CD14-positive monocyte (primary cell): ENCODE measurements at regions not wholly inside any gene's neighbourhood (a gene's known extent, or its start where the extent isn't known, plus 50 kb on each side); places are given as distances from the start of the nearest gene placed in this dataset.

Experiments
- DNase-seq, 3 donors: peaks; one replicate each; pipeline ENCODE4 v3.0.0-alpha.2; 2011 to 2022
- H2AFZ ChIP-seq: 2 replicates; pipeline ENCODE4 v1.6.0; 2012; ENCODE audit warnings: mild to moderate bottlenecking, low read depth, low read length, inconsistent platforms; ENCODE audit not compliant: insufficient read depth, poor library complexity, severe bottlenecking
- H3K27ac ChIP-seq, 2 donors: 1 replicate in 1 of 2; 2 replicates in 1 of 2; pipeline ENCODE4 v1.5.1; 2012 to 2013; ENCODE audit warnings: low read length in 2 of 2, control low read depth in 1 of 2, inconsistent platforms in 1 of 2, low read depth in 1 of 2, mild to moderate bottlenecking in 1 of 2
- H3K27me3 ChIP-seq, 2 donors: one replicate each; pipeline versions ENCODE4 v1.6.0 to v1.6.1; 2011 to 2013; ENCODE audit warnings: low read length in 2 of 2; ENCODE audit not compliant: control insufficient read depth in 2 of 2, insufficient read depth in 2 of 2
- H3K36me3 ChIP-seq, 2 donors: replicated peaks in 1 of 2; 1 replicate in 1 of 2; 2 replicates in 1 of 2; pipeline versions ENCODE4 v1.5.1 to v1.6.1; 2012 to 2013; ENCODE audit warnings: low read length in 2 of 2, control low read depth in 1 of 2, inconsistent platforms in 1 of 2, mild to moderate bottlenecking in 1 of 2; ENCODE audit not compliant: insufficient read depth in 2 of 2, control insufficient read depth in 1 of 2
- H3K4me1 ChIP-seq, 2 donors: 1 replicate in 1 of 2; 2 replicates in 1 of 2; pipeline versions ENCODE4 v1.5.1 to v1.6.1; 2012 to 2013; ENCODE audit warnings: low read length in 2 of 2, control low read depth in 1 of 2, inconsistent platforms in 1 of 2, mild to moderate bottlenecking in 1 of 2, moderate library complexity in 1 of 2; ENCODE audit not compliant: insufficient read depth in 2 of 2, control insufficient read depth in 1 of 2
- H3K4me2 ChIP-seq: replicated peaks from 2 replicates; pipeline ENCODE3; 2012; ENCODE audit warnings: low read length, moderate library complexity, mild to moderate bottlenecking; ENCODE audit not compliant: poor library complexity, severe bottlenecking; ENCODE audit errors: extremely low read depth
- H3K4me3 ChIP-seq, 3 experiments: fragments of 200-600 bp in 1 of 3; sonication (generic) in 1 of 3; replicated peaks in 1 of 3; 1 replicate in 2 of 3; 2 replicates in 1 of 3; pipeline ENCODE4 v1.5.1; 2011 to 2013; ENCODE audit warnings: low read length in 3 of 3, mild to moderate bottlenecking in 3 of 3, control low read depth in 2 of 3, low read depth in 2 of 3, inconsistent platforms in 1 of 3, moderate library complexity in 1 of 3
- H3K79me2 ChIP-seq: 2 replicates; pipeline ENCODE4 v1.6.0; 2012; ENCODE audit warnings: mild to moderate bottlenecking, control low read depth, inconsistent platforms, low read length, moderate library complexity; ENCODE audit not compliant: insufficient read depth
- H3K9ac ChIP-seq: 2 replicates; pipeline ENCODE4 v1.6.0; 2017; ENCODE audit warnings: low read length, mild to moderate bottlenecking; ENCODE audit not compliant: insufficient read depth, poor library complexity, severe bottlenecking
- H3K9me3 ChIP-seq, 2 donors: replicated peaks in 1 of 2; 1 replicate in 1 of 2; 2 replicates in 1 of 2; pipeline versions ENCODE4 v1.5.1 to v1.6.1; 2012 to 2013; ENCODE audit warnings: low read length in 2 of 2, control low read depth in 1 of 2; ENCODE audit not compliant: control insufficient read depth in 1 of 2, insufficient read depth in 1 of 2
- H4K20me1 ChIP-seq: 2 replicates; pipeline ENCODE4 v1.6.0; 2012; ENCODE audit warnings: mild to moderate bottlenecking, low read length, control low read depth, moderate library complexity; ENCODE audit not compliant: insufficient read depth
- H3K27ac Mint-ChIP-seq, 7 donors: one replicate each; pipeline ENCODE4 v1.8.0; 2020; ENCODE audit warnings: mild to moderate bottlenecking in 7 of 7, mixed read lengths in 7 of 7, moderate library complexity in 6 of 7, inconsistent platforms in 2 of 7
- H3K27me3 Mint-ChIP-seq, 3 donors: one replicate each; pipeline ENCODE4 v1.8.0; 2021 to 2022; ENCODE audit warnings: low read depth in 3 of 3, mild to moderate bottlenecking in 3 of 3, mixed read lengths in 3 of 3, moderate library complexity in 3 of 3, inconsistent platforms in 1 of 3
- H3K36me3 Mint-ChIP-seq, 2 donors: one replicate each; pipeline ENCODE4 v1.8.0; 2020; ENCODE audit warnings: mixed read lengths in 2 of 2, inconsistent platforms in 1 of 2, mild to moderate bottlenecking in 1 of 2
- H3K4me1 Mint-ChIP-seq: one replicate; pipeline ENCODE4 v1.8.0; 2020; ENCODE audit warnings: mild to moderate bottlenecking, mixed read lengths
- H3K4me3 Mint-ChIP-seq, 2 donors: one replicate each; pipeline ENCODE4 v1.8.0; 2020; ENCODE audit warnings: mild to moderate bottlenecking in 2 of 2, mixed read lengths in 2 of 2, moderate library complexity in 1 of 2
- H3K9me3 Mint-ChIP-seq, 7 donors: one replicate each; pipeline ENCODE4 v1.8.0; 2020 to 2022; ENCODE audit warnings: mixed read lengths in 7 of 7, mild to moderate bottlenecking in 6 of 7, moderate library complexity in 6 of 7, inconsistent platforms in 2 of 7
- WGBS: methylation state at CpG from one replicate; pipeline ENCODE4 v1.1.5; 2013; ENCODE audit warnings: missing lambda C conversion rate; ENCODE audit not compliant: insufficient coverage; 5-methylcytosine and 5-hydroxymethylcytosine counted together
- intact Hi-C, 2 donors: fragments of 100-400 bp; cut with micrococcal nuclease; formaldehyde crosslinking; loops; one replicate each; pipeline versions ENCODE4 v1.15.0 to v1.15.1; 2023
- TF ChIP-seq, protein P1 (sequence below): fragments of 200-600 bp; IDR thresholded peaks from one replicate; pipeline ENCODE4 v1.8.0; 2022; ENCODE audit warnings: antibody characterized with exemption, mild to moderate bottlenecking

DNA sequence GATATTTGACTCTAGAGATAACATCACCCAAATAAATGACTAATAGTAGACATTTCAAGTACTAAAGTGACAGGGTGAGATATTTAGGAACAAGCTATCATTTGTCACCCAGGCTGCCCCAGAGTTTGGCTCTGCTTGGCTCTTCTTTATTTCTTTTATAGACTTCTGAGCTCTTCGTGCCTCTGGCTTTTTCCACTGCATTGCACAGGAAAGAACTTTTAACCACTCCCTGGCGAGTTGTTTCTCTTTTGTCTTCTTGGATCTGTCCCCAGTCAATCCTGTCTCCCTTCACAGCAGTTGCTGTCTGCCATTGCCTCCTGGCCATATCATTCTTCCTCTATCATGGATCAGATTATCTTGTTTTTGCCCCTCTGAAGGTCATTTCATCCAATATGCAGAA, 339.2 kb upstream of the DCBLD2 start:
- no peaks in the 10 kb centered on the region for H3K27me3 Mint-ChIP-seq
- Histone ChIP-seq H3K4me1 (no peaks in the 10 kb centered on the region), H3K36me3 (no peaks in the 10 kb centered on the region), H3K9me3 (no peaks in the 10 kb centered on the region), H3K9ac (no peak overlapping the region), H3K4me2 (no peak overlapping the region), H3K27ac (no peak overlapping the region), H3K4me3 (no peak overlapping the region), H2AFZ (no peak overlapping the region), H4K20me1 (no peaks in the 10 kb centered on the region), H3K27me3 (no peaks in the 10 kb centered on the region), H3K79me2 (no peaks in the 10 kb centered on the region)
- H3K4me1 Mint-ChIP-seq = no peaks in the 10 kb centered on the region
- intact Hi-C loops = no loop called here
- peaks cover 0 to 10% (median 3%) of the 10 kb centered on the region in 7 donors for H3K9me3 Mint-ChIP-seq
- H3K36me3 Mint-ChIP-seq = no peaks in the 10 kb centered on the region
- DNase-seq = no peak
- no peak overlapping the region for H3K27ac Mint-ChIP-seq
- H3K4me3 Mint-ChIP-seq = no peak overlapping the region
- WGBS = 72% methylated on average over 2 of the region's 2 CpGs
- TF ChIP-seq, protein P1, sequence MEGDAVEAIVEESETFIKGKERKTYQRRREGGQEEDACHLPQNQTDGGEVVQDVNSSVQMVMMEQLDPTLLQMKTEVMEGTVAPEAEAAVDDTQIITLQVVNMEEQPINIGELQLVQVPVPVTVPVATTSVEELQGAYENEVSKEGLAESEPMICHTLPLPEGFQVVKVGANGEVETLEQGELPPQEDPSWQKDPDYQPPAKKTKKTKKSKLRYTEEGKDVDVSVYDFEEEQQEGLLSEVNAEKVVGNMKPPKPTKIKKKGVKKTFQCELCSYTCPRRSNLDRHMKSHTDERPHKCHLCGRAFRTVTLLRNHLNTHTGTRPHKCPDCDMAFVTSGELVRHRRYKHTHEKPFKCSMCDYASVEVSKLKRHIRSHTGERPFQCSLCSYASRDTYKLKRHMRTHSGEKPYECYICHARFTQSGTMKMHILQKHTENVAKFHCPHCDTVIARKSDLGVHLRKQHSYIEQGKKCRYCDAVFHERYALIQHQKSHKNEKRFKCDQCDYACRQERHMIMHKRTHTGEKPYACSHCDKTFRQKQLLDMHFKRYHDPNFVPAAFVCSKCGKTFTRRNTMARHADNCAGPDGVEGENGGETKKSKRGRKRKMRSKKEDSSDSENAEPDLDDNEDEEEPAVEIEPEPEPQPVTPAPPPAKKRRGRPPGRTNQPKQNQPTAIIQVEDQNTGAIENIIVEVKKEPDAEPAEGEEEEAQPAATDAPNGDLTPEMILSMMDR = no peak

DNA sequence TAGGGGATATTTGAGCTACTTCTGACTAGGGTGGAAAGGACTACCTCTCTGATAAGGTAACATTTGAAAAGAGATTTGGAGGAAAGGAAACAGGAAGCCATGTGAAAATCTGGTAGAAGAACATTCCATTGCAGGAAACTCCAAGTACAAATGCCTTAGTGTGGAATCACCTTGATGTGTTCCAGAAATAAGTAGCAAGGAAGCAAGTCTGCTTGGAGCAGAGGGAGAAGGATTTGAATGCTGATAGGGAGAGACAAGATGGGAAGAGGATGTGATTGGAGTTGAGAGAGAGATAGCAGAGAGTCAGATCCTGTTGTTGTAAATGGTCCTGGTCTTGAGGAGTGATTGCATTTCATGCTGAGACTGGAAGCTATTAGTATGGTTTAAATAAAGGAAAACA, 335.1 kb upstream of the DCBLD2 start:
- TF ChIP-seq, protein P1 = no peak
- no peak overlapping the region for H3K4me3 Mint-ChIP-seq

More for the DNA sequence above, 335.1 kb upstream of the DCBLD2 start:
- Mint-ChIP-seq H3K36me3 (no peaks in the 10 kb centered on the region), H3K4me1 (no peaks in the 10 kb centered on the region), H3K27ac (no peak overlapping the region), H3K27me3 (no peaks in the 10 kb centered on the region), H3K9me3 (peaks cover 0 to 7% (median 3%) of the 10 kb centered on the region in 7 donors)
- intact Hi-C loops = no loop called here
- H3K27me3 ChIP-seq = no peaks in the 10 kb centered on the region
- no peaks in the 10 kb centered on the region for H3K79me2 ChIP-seq
- no peak overlapping the region for H3K27ac ChIP-seq
- no peak overlapping the region for H3K4me3 ChIP-seq
- no peak overlapping the region for H2AFZ ChIP-seq
- no peak for DNase-seq
- no peaks in the 10 kb centered on the region for H4K20me1 ChIP-seq
- no peaks in the 10 kb centered on the region for H3K4me1 ChIP-seq
- no peaks in the 10 kb centered on the region for H3K36me3 ChIP-seq
- no peak overlapping the region for H3K4me2 ChIP-seq
- H3K9me3 ChIP-seq = no peaks in the 10 kb centered on the region
- H3K9ac ChIP-seq = no peak overlapping the region
